ENCODE measurements at regions not wholly inside any gene's neighbourhood (a gene's known extent, or its start where the extent isn't known, plus 50 kb on each side); places are given as distances from the start of the nearest gene placed in this dataset.

GRCh38 chr6:155974811-155975323 is 519.2 kb upstream of the NOX3 start:
- Histone ChIP-seq H3K4me3 (ENCODE audit: low read length) (no peak overlapping the region), H3K9me3 (ENCODE audit: control insufficient read depth, low read depth, low read length) (no peaks in the 10 kb centered on the region), H3K27ac (ENCODE audit: low read length) (no peak overlapping the region), H3K4me1 (ENCODE audit: control insufficient read depth, insufficient read depth, low read length) (no peaks in the 10 kb centered on the region), H3K27me3 (ENCODE audit: control insufficient read depth, insufficient read depth, low read length) (no peaks in the 10 kb centered on the region), H3K36me3 (ENCODE audit: control insufficient read depth, insufficient read depth, low read length) (no peaks in the 10 kb centered on the region)
- DNase-seq: no peak
- no CpG with 5 or more reads among the region's 9 CpGs for WGBS (ENCODE audit: insufficient coverage, low lambda C conversion rate)

DNA sequence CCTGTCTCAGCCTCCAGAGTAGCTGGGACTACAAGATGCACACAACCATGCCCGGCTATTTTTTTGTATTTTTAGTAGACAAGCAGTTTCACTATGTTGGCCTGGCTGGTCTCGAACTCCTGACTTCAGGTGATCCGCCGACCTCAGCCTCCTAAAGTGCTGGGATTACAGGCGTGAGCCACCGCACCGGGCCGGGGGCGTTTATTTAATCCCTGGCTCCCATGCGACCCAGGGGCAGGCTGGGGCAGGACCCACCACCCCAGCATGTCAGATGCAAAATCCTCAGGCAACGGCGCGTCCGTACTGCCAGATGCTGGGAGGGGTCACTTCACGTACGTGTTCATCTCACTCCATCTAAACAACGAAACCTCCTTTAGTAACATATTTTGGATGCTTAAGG is 518.7 kb upstream of the NOX3 start:
- Histone ChIP-seq H3K9me3 (ENCODE audit: control insufficient read depth, low read depth, low read length) (no peaks in the 10 kb centered on the region), H3K27ac (ENCODE audit: low read length) (no peak overlapping the region), H3K4me1 (ENCODE audit: control insufficient read depth, insufficient read depth, low read length) (no peaks in the 10 kb centered on the region), H3K4me3 (ENCODE audit: low read length) (no peak overlapping the region), H3K27me3 (ENCODE audit: control insufficient read depth, insufficient read depth, low read length) (no peaks in the 10 kb centered on the region), H3K36me3 (ENCODE audit: control insufficient read depth, insufficient read depth, low read length) (no peaks in the 10 kb centered on the region)
- no peak for DNase-seq
- WGBS (ENCODE audit: insufficient coverage, low lambda C conversion rate): no CpG with 5 or more reads among the region's 17 CpGs

DNA sequence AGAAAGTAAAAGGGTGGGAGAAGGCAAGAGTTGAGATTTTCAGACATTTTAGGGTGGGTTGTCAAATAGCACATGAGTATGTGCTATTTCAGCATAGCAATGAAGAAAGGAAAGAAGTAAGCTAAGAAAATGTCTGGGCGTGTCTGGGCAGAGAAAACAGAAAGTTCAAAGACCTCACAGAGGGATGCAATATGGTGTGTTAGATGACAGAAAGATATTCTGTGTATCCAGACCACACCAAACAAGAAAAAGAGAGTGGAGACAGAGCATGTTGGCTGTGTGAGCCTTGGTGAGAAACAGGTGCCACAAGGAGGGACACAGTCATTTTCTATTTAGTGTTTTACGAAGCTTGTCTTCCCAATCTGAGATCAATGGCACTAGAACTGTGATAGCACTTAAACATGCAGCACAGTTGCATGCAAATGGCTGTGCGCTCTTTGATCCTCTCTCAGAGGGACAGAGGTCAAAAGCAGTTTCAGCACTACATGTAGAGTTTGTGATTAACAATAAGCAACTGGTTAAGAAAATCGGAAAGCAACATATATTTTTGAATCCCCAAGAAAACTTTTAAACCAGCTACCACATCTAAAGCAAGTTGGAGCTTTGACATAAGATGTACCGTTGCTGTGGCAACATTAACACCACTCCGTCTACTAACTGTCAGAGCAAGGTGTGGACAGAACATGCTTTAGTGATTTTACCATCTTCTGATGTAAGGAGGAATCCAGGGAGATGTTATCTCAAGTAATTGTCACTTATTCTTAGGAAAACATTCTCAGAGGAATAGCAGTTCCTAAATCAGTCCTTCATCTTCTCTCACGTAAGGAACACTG is 515.5 kb upstream of the NOX3 start:
- H3K36me3 ChIP-seq (ENCODE audit: control insufficient read depth, insufficient read depth, low read length): no peaks in the 10 kb centered on the region
- WGBS (ENCODE audit: insufficient coverage, low lambda C conversion rate): 22% methylated on average over 2 of the region's 7 CpGs
- peak; percentile 33 to 83 for DNase-seq
- H3K4me1 ChIP-seq (ENCODE audit: control insufficient read depth, insufficient read depth, low read length): no peaks in the 10 kb centered on the region
- H3K4me3 ChIP-seq (ENCODE audit: low read length): no peak overlapping the region
- no peaks in the 10 kb centered on the region for H3K9me3 ChIP-seq (ENCODE audit: control insufficient read depth, low read depth, low read length)
- H3K27me3 ChIP-seq (ENCODE audit: control insufficient read depth, insufficient read depth, low read length): no peaks in the 10 kb centered on the region
- H3K27ac ChIP-seq (ENCODE audit: low read length): peak overlapping the region; percentile 58

GRCh38 chr6:155970472-155970871 is 514.8 kb upstream of the NOX3 start:
- no peaks in the 10 kb centered on the region for H3K9me3 ChIP-seq (ENCODE audit: control insufficient read depth, low read depth, low read length)
- H3K27me3 ChIP-seq (ENCODE audit: control insufficient read depth, insufficient read depth, low read length): no peaks in the 10 kb centered on the region
- DNase-seq: no peak
- H3K36me3 ChIP-seq (ENCODE audit: control insufficient read depth, insufficient read depth, low read length): no peaks in the 10 kb centered on the region
- peak overlapping the region; percentile 58 for H3K27ac ChIP-seq (ENCODE audit: low read length)
- H3K4me3 ChIP-seq (ENCODE audit: low read length): no peak overlapping the region
- H3K4me1 ChIP-seq (ENCODE audit: control insufficient read depth, insufficient read depth, low read length): no peaks in the 10 kb centered on the region

GRCh38 chr6:155968921-155969320 is 513.3 kb upstream of the NOX3 start:
- no peaks in the 10 kb centered on the region for H3K27me3 ChIP-seq (ENCODE audit: control insufficient read depth, insufficient read depth, low read length)
- no peaks in the 10 kb centered on the region for H3K36me3 ChIP-seq (ENCODE audit: control insufficient read depth, insufficient read depth, low read length)
- H3K4me1 ChIP-seq (ENCODE audit: control insufficient read depth, insufficient read depth, low read length): no peaks in the 10 kb centered on the region
- peak in 1 of 2 donors; percentile 7 for DNase-seq
- H3K9me3 ChIP-seq (ENCODE audit: control insufficient read depth, low read depth, low read length): no peaks in the 10 kb centered on the region
- H3K4me3 ChIP-seq (ENCODE audit: low read length): no peak overlapping the region
- WGBS (ENCODE audit: insufficient coverage, low lambda C conversion rate): no CpG with 5 or more reads among the region's 1 CpG
- H3K27ac ChIP-seq (ENCODE audit: low read length): no peak overlapping the region

DNA sequence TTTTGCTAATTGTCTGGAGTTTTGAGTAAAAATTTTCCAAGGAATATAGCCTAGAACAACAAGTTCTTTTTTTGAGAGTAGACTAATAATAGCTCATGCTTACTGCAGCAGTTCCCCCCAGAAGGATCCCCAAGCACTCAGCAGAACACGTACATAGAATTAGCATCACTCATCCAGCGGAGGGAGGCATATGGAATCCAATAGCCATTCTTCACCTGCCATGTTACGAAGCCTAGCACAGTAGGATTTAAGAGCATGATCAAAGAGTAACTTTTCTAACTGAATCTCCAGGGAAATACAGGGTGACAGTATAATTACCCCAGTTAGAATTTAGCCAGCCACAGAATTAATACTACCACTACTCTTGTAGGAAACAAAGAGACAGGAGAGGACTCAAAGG is 511.7 kb upstream of the NOX3 start:
- Histone ChIP-seq H3K36me3 (ENCODE audit: control insufficient read depth, insufficient read depth, low read length) (no peaks in the 10 kb centered on the region), H3K9me3 (ENCODE audit: control insufficient read depth, low read depth, low read length) (no peaks in the 10 kb centered on the region), H3K4me1 (ENCODE audit: control insufficient read depth, insufficient read depth, low read length) (no peaks in the 10 kb centered on the region), H3K27ac (ENCODE audit: low read length) (no peak overlapping the region), H3K27me3 (ENCODE audit: control insufficient read depth, insufficient read depth, low read length) (no peaks in the 10 kb centered on the region), H3K4me3 (ENCODE audit: low read length) (no peak overlapping the region)
- DNase-seq: no peak
- no CpG with 5 or more reads among the region's 3 CpGs for WGBS (ENCODE audit: insufficient coverage, low lambda C conversion rate)

- no peak overlapping the region for H3K27ac ChIP-seq (ENCODE audit: low read length)
- no peak for DNase-seq
- no CpG with 5 or more reads among the region's 2 CpGs for WGBS (ENCODE audit: insufficient coverage, low lambda C conversion rate)
- H3K4me1 ChIP-seq (ENCODE audit: control insufficient read depth, insufficient read depth, low read length): peaks cover 5% of the 10 kb centered on the region
- no peak overlapping the region for H3K4me3 ChIP-seq (ENCODE audit: low read length)
- H3K36me3 ChIP-seq (ENCODE audit: control insufficient read depth, insufficient read depth, low read length): no peaks in the 10 kb centered on the region
- no peaks in the 10 kb centered on the region for H3K9me3 ChIP-seq (ENCODE audit: control insufficient read depth, low read depth, low read length)
- no peaks in the 10 kb centered on the region for H3K27me3 ChIP-seq (ENCODE audit: control insufficient read depth, insufficient read depth, low read length)
Observed at GRCh38 chr6:155964544-155964943, 508.9 kb upstream of the NOX3 start.

DNA sequence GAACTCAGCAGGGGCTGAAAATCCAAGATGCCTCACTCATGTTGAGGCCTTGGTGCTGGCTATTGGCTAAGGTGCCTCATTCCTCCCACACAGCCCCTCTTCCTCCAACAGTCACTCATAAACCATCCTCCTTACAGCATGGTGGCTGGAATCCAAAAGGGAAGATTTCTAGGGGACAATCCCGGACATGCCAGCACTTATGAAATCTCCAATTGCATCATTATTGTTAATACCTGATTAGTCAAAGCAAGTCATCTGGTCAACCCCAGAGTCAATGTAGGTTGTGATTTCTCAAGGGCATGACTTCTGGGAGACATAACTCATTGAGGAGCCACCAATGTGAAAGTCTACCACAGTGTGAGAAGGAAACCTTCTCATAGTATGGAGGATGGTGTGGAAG is 506.6 kb upstream of the NOX3 start:
- Histone ChIP-seq H3K27ac (ENCODE audit: low read length) (no peak overlapping the region), H3K4me3 (ENCODE audit: low read length) (no peak overlapping the region), H3K27me3 (ENCODE audit: control insufficient read depth, insufficient read depth, low read length) (no peaks in the 10 kb centered on the region), H3K36me3 (ENCODE audit: control insufficient read depth, insufficient read depth, low read length) (no peaks in the 10 kb centered on the region), H3K4me1 (ENCODE audit: control insufficient read depth, insufficient read depth, low read length) (peaks cover 5% of the 10 kb centered on the region), H3K9me3 (ENCODE audit: control insufficient read depth, low read depth, low read length) (no peaks in the 10 kb centered on the region)
- WGBS (ENCODE audit: insufficient coverage, low lambda C conversion rate): no CpG with 5 or more reads among the region's 1 CpG
- no peak for DNase-seq

GRCh38 chr6:155959898-155960495 is 504.4 kb upstream of the NOX3 start:
- no peak overlapping the region for H3K4me3 ChIP-seq (ENCODE audit: low read length)
- 10% methylated on average over 2 of the region's 6 CpGs for WGBS (ENCODE audit: insufficient coverage, low lambda C conversion rate)
- no peak overlapping the region for H3K27ac ChIP-seq (ENCODE audit: low read length)
- peak; percentile 25 to 75 for DNase-seq
- no peaks in the 10 kb centered on the region for H3K36me3 ChIP-seq (ENCODE audit: control insufficient read depth, insufficient read depth, low read length)
- peaks cover 5% of the 10 kb centered on the region for H3K4me1 ChIP-seq (ENCODE audit: control insufficient read depth, insufficient read depth, low read length)
- no peaks in the 10 kb centered on the region for H3K9me3 ChIP-seq (ENCODE audit: control insufficient read depth, low read depth, low read length)
- H3K27me3 ChIP-seq (ENCODE audit: control insufficient read depth, insufficient read depth, low read length): no peaks in the 10 kb centered on the region

DNA sequence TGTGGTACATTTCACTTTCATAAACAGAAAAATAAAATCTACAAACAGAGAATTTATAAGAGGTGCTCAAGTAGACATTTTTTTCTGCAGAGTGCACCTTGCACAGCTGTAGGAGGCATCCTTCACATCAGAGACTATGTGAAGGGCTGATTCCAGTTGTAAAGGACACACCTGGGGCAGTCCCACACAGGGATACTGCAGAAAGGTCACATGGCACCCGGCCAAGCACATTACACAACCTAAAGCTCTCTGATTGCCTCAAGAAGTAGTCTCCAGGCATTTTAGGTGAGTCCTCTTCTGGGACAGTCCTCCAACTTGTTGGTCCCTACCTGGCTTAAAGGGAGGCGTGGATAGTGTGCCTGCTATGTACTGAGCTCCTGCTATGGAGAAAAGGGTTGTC is 502.9 kb upstream of the NOX3 start:
- Histone ChIP-seq H3K4me1 (ENCODE audit: control insufficient read depth, insufficient read depth, low read length) (peaks cover 5% of the 10 kb centered on the region), H3K27me3 (ENCODE audit: control insufficient read depth, insufficient read depth, low read length) (no peaks in the 10 kb centered on the region), H3K27ac (ENCODE audit: low read length) (peak overlapping the region; percentile 4), H3K4me3 (ENCODE audit: low read length) (no peak overlapping the region), H3K9me3 (ENCODE audit: control insufficient read depth, low read depth, low read length) (no peaks in the 10 kb centered on the region), H3K36me3 (ENCODE audit: control insufficient read depth, insufficient read depth, low read length) (no peaks in the 10 kb centered on the region)
- peak; percentile 76 to 86 for DNase-seq
- WGBS (ENCODE audit: insufficient coverage, low lambda C conversion rate): no CpG with 5 or more reads among the region's 2 CpGs

Data from large intestine (tissue), 3 donors.